NK-92 treated with Interleukin-12 subunit alpha and Interleukin-12 subunit beta, amount 100 ng/mL, for 24 hours (cell line): ENCODE measurements at regions not wholly inside any gene's neighbourhood (a gene's known extent, or its start where the extent isn't known, plus 50 kb on each side); places are given as distances from the start of the nearest gene placed in this dataset.
"Not testable (repeated sequence)": the region's sequence is repeated elsewhere in the genome, so short reads cannot be mapped to it uniquely, and the experiment has no call there.

Experiments
- DNase-seq: peaks from one replicate; lab custom pipeline; 2025; lab: John Stamatoyannopoulos, UW

DNA sequence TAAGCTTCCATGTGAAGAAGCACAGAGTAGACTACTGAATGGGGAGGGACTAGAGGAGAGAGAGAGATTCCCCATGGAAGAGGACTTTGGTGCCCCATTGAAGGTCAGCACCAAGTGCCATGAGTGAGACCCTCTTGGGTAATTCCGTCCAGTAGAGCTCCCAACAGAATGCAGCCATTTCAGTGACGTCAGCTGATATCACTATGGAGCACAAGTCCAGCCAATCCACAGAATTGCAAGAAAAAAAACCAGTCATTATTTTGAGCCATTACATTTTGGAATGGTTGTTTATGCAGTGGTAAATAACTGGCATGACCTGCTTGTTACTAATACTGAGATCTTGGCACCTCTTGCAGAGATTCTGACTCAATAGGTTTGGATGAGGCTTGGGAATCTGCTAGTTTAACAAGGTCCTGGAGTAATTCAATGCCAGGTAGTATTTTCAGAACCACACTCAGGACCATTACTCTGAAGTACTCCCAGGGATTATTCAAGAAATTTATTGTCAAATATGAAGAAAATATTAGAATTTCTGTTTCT is 52.6 kb upstream of the SP8 start:
- DNase-seq, result no peak

DNA sequence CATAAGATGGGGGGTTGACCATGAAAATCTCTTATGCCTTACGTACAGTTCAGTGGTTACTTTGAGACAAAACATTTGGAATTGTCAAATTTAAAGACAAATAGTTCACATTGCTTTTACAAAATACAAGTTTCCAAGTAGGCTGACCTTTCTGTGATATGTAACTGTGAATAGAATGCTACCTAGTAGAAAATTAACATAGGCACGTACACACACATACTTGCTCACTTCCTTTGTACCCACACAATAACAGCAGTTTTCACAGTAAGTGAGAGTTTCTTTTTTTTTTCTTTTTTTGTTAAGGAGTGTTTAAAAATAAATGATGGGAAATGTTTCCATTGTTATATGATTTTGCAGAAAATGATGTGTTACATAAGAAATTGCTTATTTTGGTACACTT is 53.3 kb upstream of the SP8 start:
- no peak for DNase-seq

DNA sequence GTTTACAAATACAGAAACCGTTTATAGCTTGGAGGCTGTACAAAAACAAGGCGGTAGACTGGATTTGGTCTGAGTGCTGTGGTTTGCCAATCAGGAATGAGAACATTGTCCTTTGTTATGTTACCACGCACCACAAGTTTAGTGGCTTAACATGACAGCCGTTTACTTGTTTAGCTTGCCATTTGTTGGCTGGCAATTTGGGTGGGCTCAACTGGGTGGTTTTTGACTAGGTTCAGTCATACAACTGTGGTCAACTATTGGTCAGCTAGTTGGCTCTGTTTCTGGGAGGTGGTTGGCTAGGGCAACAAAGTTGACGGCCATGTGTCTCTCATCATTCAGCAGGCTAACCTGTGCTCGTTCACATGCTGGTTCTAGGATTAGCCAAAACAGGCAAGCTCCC is 60.1 kb upstream of the SP8 start:
- no peak for DNase-seq

DNA sequence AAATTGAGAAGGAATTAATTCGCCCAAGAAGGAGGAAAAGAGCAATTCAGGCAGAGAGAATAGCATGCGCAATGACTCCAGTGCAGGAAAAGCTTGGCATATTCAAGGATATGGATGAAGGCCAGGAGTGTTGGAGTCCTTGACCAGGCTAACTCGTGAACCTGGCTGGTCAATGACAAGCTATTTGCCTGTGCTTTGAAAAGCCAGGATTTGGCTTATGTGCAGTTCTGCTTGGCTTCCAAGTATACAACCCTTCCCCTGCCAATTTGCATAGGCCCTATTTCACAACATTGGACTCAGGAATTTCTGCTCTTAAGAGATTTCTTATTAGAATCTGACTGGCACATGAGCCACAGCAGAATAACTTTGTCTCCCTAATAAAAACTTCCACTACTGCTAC is 72.3 kb upstream of the SP8 start:
- no peak for DNase-seq

DNA sequence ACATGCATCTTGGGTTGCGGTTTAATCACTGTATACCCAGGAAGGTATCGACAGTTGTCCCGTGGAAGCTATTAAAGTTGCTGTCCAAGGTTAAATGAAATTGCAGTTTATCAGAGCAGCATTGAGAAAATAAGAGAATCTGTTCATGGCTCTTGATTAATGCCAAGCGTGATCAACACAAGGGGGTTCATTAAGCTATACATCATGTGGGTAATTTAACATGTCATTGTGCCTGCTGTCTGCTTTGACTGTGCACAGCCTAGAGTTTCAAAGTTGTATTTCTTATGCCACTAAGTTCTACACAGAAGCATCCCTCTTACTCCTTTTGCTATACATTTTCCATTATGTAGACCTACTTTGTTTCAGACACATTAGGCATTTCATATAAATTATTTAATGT is 74.8 kb upstream of the SP8 start:
- no peak for DNase-seq

DNA sequence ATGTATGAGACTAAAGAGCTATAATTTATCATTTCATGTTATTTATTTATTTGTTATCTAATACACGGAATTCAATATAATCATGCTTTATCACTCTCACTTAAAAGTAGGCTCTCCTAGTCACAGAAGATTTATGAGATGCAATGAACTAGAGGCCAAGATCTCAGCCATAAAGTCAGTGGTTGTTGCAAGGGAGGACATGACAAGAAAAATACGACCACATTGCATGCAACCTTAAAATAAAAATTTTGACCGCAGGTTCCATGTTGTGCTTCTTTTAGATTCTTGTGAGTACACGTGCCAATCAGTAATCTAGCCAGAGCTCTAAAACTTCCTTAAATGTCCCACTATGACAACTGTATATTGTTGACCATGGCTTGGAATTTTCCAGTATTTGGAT is 75.9 kb upstream of the SP8 start:
- DNase-seq, result no peak

DNA sequence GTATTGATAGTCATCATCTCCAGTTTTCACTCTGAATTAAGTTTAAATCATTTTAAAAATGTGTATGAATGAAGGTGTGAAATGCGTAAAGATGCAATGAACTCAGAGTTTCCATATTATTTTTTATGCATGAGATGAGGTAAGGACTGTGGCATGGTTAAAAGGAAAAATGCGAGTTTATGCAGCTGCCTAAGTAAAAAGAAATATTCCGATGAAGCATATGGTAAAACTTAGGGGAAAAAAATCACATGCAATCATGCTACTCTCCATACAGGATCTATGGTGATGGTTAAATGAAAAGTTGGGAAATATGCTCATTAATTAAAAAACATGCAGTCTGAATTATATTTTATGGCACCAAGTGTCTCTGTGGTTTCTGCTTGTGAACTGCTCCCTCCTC is 77.5 kb upstream of the SP8 start:
- no peak for DNase-seq

DNA sequence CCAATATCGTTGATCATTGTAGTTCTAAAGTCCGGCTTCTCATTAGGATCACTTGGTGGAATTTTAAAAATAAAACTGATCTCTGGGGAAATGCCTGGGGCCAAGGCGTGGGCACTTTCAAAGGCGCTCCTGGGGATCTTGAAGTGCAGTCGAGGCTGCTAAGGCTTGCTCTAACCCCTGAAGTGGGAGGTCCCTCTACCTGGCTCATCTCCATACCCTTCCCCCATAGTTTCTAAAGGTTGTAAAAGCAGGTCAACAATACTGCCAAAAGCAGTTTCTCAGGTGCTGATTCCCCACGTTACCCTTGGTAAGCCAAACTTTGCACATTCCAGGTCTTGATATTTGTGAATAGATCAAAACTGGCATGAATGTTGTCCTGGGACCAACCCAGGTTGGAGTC is 79.0 kb upstream of the SP8 start:
- DNase-seq, result no peak

DNA sequence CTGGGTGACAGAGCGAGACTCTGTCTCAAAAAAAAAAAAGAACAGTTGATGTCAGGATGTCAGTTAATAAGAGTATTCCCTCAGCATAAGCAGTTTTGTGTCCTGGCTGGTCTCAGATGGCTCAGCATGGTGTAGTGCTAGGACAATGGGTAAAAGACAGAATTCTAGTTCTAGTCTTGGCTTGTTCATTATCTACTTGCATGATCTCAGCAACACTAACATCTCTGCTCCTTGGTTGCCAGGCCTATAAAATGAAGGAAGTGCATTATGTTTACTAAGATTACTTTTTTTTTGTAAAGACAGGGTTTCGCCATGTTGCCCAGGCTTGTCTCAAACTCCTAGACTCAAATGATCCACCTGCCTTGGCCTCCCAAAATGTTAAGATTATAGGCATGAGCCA is 84.3 kb upstream of the SP8 start:
- DNase-seq, result no peak

DNA sequence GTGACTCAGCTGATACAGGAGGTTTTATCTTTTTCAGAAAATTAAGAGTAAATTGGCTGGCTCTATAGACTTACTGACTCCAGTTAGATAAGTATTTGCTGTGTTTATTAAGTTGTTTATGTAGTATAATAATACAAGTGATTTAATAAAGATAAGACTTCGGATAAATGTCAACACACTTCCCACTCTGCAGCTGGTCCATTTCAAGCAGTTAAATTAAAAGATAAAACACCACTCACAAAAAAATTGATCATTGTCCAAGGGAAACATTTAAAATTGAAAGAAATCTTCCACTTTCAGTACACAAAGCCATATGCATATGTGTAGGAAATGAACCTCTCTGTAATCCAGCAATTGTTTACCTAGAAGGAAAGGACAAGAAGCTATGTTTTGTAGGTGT is 106.1 kb upstream of the SP8 start:
- DNase-seq, result no peak

DNA sequence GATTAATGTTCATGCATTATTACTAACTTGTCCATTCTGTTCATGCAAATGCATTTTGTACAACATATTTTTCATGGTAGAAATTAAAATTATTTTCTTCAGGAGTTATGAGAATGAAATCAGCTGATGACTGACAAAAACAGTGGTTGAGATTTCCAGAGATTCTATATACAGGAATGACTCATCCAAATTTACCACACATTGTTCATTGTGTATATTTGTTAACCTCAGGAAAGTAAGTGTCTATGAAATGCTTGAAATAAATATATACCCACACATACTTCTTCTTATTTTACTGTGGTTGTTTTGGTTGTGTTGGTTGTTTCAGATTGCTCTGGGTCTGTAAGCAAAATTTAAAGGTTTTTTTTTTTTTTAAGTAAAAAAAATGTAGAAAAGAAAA is 108.1 kb upstream of the SP8 start:
- DNase-seq, result no peak

DNA sequence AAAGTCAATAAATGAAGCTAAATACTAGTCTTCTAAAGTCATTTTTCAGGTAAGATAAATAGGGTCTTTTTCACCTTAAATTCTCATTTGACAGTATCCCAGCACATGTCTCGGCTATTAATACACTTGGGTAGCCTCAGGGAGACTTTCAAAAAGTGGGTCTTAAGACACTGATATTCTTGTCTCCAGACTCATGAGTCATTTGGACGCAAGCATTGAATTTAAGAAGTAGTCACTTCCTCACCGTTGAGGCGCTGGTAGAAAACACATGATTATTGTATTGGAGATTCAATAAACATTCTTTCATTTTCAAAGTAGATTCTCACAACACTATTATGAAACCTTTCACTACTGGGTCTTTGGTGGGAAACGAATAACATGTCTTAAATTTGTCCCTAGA is 108.9 kb upstream of the SP8 start:
- no peak for DNase-seq

DNA sequence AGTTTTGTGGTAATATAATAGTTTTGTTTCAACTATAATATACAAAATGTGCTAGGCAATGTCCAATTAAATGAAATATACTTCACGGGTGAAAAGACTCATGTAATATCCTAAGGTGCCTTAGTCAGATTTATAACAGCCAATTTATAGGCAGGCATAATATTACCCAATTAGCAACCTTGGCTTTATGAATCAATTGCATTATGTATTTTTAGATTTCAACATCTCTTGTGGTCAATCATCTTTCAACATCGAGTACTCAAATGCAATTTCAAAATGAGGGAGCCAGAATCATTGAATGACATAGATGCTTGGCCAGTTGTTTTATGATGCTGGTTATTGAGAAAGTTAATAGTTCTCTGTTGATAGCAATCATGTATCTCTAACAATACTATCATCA is 110.3 kb upstream of the SP8 start:
- DNase-seq, result no peak

DNA sequence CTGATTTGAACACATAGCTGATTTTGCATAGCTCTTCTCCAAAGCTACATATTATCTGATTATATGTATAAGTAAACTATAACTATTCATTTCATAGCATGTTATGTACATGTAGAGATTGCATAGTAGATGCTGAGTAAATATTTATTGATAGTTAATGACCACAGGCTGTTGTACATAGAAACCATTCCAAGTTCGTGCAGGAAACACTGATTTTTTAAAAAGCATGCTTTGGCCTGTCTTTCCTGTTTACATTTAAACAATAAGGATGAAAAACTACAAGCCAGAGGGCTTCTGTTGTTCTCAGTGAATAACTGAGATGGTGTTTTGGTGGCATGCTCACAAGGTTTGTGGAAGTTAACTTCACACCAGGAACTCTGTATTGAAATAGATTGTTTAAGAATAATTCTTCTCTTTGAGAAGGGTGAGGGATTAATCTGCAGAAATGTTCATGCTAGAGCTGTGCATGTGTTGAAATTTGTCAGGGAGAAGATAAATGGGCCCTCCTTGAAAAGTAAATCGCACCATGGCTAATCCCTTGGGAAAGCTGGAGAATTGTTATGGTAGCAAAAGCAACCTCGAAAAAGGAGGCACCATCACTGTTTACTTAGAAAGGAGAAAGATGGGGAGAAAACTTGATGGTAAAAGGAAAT is 120.2 kb upstream of the SP8 start:
- no peak for DNase-seq

DNA sequence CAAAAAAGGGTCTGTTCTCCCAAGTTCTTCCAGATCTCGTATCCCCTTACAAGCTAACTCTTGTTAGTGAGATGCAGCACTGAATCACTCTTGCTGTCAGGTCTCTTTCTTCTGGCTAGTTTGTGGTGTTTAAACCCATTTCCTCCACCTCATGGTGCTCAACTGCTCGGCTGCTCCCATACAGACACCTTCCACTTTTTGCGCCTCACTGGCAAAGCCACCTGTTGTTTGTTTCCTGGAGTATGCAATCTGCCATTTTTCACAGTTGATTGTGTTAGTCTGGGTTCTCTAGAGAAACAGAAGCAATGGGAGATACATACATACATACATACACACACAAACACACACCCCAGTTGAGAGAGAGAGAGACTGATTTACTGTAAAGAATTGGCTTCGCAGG is 124.4 kb upstream of the SP8 start:
- no peak for DNase-seq

DNA sequence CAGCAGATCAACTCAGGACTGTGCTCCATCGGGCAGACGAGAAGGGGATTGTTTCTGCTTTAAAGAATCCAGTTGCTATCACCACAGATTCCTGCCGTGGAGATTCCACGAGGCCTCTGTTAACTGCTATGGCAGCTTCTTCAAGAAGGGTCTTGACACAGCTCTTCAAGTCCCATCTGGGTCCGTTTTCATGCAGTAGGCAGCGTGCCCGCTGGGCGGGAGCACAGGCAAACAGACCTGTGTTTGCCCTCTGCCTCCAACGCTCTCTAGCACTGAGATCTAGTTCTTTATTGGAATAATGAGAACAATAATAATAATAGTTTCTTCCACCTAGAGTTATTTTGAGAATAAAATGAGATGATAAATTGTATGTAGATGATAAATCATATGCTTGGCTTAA is 127.2 kb upstream of the SP8 start:
- DNase-seq, result no peak

DNA sequence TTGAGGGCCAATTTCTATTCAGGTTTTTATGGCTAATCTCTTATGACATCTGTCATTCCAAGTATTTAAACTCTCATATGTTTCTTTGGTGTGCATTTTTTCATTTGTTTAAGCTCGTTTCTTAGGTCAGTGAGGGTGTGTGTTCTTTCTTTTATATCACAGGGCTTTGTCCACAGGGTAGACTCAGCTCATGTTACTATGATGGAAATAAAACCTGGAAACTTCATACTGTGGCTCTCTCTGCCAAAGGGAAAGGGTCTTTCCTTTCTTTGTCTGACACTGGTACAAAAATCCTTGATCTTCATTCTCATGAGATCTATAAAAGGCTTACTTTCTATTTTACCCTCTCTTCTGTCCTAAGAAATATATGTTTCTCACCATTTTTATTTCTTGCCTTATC is 129.6 kb upstream of the SP8 start:
- DNase-seq, result no peak

DNA sequence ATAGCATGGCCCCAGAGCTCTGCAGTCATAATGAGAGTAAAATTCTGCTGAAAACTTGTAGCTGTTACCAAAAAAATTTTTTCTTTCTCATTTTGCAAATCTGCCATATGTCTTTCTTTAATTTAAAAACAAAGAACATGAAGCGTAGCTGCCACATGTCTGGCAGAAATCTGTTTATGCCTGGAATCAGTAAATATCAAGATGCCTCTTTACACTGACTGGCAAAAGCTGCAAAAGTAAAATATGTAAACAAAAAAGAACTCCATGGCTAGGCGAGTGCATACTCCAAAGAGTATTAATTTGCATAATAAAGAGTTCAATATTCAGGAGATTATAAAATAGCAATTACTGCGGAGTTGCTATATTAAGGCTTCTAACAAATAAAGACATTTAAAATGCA is 130.9 kb upstream of the SP8 start:
- no peak for DNase-seq

DNA sequence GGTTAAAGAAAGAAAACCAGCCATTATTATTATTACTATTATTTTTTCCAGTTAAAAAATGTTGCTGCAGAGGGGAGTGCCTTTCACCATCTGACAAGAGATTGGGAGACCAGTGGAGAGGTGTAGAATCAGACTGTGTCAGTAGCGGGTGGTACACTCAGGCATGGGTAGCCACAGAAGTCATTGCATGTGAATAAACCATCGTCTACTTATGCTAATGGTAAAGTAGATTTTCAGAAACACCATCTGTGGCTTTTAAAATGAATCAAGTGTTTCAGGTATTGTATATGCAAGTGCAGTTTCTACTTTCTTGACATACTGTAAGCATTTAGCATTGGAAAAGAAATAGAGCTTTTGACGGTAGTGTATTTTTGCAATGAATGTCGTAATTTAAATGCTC is 131.5 kb upstream of the SP8 start:
- DNase-seq, result no peak

DNA sequence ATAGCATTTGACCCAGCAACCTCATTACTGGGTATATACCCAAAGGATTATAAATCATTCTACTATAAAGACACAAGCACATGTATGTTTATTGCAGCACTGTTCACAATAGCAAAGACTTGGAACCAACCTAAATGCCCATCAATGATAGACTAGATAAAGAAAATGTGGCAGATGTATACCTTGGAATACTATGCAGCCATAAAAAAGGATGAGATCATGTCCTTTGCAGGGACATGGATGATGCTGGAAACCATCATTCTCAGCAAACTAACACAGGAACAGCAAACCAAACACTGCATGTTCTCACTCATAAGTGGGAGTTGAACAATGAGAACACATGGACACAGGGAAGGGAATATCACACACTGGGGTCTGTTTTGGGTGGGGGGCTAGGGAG is 140.5 kb upstream of the SP8 start:
- not testable (repeated sequence) for DNase-seq

DNA sequence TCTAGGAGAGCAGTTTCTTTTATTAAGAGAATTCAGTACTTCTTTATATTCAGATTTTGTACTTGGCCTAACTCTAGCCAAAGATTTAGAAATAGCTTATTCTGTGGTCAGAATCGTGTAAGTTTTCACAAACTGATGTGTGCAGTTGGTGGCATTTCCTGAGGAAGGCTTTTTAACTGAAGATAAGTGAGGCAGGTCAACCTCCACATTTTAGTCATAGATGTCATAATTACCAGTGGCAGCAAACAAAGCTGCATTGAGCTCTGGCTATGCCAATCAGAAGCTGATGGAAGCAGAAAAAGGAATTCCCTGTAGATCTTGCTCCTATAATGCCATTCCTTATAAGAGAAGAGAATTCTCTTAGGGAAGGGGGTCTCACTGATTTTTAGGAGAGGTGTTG is 141.3 kb upstream of the SP8 start:
- DNase-seq, result no peak

DNA sequence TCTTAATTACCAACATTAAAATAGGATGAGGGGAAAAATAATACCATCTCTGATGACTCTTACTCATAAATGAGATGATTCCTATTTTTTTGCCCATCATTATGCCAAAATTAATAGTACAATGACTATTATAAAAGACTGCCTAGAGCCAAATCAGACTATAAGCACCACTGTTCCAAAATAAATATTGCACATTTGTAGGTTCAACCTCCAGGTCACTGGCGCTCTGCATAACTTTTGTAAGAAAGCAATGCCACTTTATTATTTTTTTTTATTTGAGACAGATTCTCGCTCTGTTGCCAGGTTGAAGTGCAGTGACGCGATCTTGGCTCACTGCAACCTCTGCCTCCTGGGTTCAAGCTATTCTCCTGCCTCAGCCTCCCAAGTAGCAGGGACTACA is 142.5 kb upstream of the SP8 start:
- DNase-seq, result no peak

DNA sequence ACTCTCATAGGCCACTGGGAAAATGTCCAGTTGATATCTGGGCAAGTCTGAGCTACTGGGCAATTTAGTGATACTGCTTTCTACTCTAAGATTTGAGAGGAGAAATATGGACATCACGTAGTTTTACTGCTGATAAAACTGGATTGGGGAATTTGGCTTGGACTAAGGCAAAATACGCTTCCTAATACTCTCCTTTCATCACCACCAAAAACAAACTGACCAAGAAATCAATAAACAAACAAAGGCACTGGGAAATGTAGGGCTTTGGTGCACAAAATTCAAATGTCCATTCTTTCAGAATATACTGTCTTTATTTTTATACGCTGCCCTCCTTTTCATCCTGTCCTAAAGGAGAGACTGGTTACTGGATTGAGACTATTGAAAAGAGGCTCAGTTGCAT is 145.1 kb upstream of the SP8 start:
- DNase-seq, result no peak

DNA sequence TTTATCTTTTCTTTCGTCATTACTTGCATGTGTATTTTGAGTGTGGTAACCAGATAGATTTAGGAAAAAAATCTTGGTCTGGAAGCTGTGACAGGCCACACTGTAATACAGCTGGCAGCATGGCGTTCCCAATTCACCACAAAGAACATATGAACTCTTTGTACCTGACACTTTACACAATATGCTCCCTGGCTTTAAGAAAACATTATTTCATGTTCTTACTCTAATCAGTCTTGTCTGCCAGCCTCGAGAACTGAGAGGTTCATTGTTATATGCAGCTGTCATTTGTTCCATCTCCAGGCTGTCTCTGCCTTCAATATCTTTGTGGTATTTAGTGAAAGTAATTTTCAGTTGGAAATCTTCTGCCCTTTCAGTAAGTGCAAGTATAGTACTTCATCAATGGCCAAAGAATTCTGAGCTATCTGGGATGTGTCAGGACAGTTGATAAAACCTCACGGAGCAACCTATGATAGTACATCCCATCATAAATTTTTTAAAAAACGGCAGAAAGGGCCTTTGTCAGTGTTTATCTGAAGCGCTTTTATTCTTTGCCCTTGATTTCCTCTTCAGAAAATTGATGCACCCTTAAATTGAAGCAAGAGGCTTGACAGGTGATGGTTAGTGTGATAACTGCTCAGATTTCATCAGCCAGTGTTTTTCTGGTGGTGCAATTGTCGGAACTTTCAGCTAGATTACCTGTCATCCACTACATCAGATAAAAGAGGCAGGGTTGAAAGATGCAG is 146.3 kb upstream of the SP8 start:
- DNase-seq, result no peak
